ENCODE measurements at regions not wholly inside any gene's neighbourhood (a gene's known extent, or its start where the extent isn't known, plus 50 kb on each side); places are given as distances from the start of the nearest gene placed in this dataset.

DNA sequence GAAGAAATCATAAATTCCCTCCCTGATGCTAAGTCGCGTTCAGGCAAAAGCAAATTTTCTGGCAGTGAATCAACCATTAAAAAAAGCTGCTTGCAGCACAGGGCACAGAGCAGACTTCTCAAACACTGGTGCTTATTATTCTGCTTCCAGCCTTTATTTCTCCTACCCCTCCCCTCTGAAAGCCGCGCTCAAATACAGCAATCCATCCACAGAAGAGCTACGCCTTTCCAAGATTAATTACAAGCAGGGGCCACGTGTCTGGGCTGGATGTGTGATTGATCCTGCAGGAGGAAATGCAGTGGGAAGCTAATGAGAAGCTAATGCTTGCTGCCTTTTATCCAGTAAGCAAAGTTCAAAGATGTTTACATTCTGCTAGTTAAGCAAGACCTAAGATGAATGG, 134.9 kb upstream of the TOPAZ1 start:
- WGBS, 2 donors = 47 to 62% methylated on average over 6 of the region's 6 CpGs
- H3K4me3 ChIP-seq (replicated peaks in 1 of 3) = no peak overlapping the region
- no peak for TF ChIP-seq POLR2A (IDR thresholded peaks at IDR 0.05)
- TF ChIP-seq, protein P1, sequence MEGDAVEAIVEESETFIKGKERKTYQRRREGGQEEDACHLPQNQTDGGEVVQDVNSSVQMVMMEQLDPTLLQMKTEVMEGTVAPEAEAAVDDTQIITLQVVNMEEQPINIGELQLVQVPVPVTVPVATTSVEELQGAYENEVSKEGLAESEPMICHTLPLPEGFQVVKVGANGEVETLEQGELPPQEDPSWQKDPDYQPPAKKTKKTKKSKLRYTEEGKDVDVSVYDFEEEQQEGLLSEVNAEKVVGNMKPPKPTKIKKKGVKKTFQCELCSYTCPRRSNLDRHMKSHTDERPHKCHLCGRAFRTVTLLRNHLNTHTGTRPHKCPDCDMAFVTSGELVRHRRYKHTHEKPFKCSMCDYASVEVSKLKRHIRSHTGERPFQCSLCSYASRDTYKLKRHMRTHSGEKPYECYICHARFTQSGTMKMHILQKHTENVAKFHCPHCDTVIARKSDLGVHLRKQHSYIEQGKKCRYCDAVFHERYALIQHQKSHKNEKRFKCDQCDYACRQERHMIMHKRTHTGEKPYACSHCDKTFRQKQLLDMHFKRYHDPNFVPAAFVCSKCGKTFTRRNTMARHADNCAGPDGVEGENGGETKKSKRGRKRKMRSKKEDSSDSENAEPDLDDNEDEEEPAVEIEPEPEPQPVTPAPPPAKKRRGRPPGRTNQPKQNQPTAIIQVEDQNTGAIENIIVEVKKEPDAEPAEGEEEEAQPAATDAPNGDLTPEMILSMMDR (IDR thresholded peaks at IDR 0.05) = no peak
- intact Hi-C loops (cut with DNase I) = loop anchor here (5.0 kb wide), 1 partner anchor 34 kb away; no protein-coding TSS in a partner anchor
- no peak for DNase-seq
- H3K4me1 ChIP-seq = peaks cover 63 to 70% of the 10 kb centered on the region in 2 donors
- H3K27me3 ChIP-seq = no peaks in the 10 kb centered on the region
- H3K36me3 ChIP-seq = peaks cover 0 to 6% of the 10 kb centered on the region in 2 donors
- H3K27ac ChIP-seq = peak overlapping the region in 2 of 3 donors; percentile 22 to 98
- no peaks in the 10 kb centered on the region for H3K9me3 ChIP-seq

DNA sequence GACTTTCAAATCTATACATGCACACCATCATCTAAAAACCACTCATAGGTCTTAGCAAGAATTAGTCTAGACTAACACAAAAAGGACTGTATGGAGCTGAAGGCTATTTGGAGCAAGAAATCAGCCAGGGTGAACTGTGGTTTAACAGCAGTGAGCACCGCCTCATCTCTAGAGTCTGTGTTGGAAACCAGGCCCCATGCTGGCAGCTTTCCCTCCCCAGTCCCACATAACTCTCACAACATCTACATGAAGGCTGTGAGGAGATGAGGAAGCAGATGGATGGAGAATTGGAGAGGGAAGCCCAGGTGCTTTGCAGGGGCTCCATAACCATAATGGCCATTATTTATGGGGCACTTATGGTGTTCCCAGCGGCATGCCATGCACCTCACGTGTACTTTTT, 133.2 kb upstream of the TOPAZ1 start:
- Histone ChIP-seq H3K4me3 (replicated peaks in 1 of 3) (no peak overlapping the region), H3K36me3 (peaks cover 4 to 11% of the 10 kb centered on the region in 2 donors), H3K27me3 (no peaks in the 10 kb centered on the region), H3K4me1 (peaks cover 58 to 62% of the 10 kb centered on the region in 2 donors), H3K9me3 (no peaks in the 10 kb centered on the region), H3K27ac (peak overlapping the region; percentile 20 to 98 (median 81))
- DNase-seq = no peak
- 81 to 98% methylated on average over 3 of the region's 3 CpGs for whole genome bisulfite sequencing, 2 donors
- intact Hi-C loops (cut with DNase I) = loop anchor here (5.0 kb wide), 1 partner anchor 36 kb away; no protein-coding TSS in a partner anchor
- no peak for TF ChIP-seq POLR2A (IDR thresholded peaks at IDR 0.05)
- TF ChIP-seq, protein P1 (IDR thresholded peaks at IDR 0.05) = no peak

DNA sequence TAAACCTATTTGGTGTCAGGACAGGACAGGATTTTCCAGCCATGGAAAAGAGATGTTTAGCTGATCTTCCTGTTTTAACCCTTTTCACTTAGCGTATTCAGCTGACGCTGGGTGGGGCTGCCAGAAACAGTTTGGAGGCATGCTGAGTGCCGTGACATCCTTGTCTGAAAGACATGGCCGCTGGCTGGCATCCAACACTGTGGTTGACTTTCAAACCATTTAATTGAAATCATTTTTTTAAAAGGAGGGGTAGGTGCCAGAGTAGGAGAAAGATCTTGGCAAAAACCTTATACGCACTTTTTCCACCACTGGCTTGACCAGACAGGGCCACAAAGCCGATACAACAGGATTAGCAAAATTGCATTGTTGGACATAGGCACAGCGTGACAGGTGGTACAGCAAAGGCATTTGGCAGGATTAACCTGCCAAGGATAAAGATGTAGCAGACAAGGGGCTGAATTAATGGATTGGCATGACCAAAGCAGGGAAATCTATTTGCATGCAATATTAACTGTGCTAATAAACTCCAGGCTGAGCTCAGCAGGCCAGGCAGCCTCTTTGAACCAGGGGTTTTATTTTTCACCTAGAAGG, 131.8 kb upstream of the TOPAZ1 start:
- Histone ChIP-seq H3K27me3 (no peaks in the 10 kb centered on the region), H3K27ac (peak overlapping the region; percentile 23 to 98 (median 81)), H3K4me1 (peaks cover 44 to 48% of the 10 kb centered on the region in 2 donors), H3K9me3 (no peaks in the 10 kb centered on the region), H3K36me3 (peaks cover 9 to 21% of the 10 kb centered on the region in 2 donors), H3K4me3 (replicated peaks in 1 of 3) (no peak overlapping the region)
- TF ChIP-seq, protein P1 (IDR thresholded peaks at IDR 0.05) = no peak
- no peak for TF ChIP-seq POLR2A (IDR thresholded peaks at IDR 0.05)
- DNase-seq = peak in 1 of 2 donors; percentile 43
- WGBS, 2 donors = 67 to 72% methylated on average over 7 of the region's 7 CpGs
- intact Hi-C loops (cut with DNase I) = loop anchor here (5.0 kb wide), 1 partner anchor 38 kb away; no protein-coding TSS in a partner anchor

DNA sequence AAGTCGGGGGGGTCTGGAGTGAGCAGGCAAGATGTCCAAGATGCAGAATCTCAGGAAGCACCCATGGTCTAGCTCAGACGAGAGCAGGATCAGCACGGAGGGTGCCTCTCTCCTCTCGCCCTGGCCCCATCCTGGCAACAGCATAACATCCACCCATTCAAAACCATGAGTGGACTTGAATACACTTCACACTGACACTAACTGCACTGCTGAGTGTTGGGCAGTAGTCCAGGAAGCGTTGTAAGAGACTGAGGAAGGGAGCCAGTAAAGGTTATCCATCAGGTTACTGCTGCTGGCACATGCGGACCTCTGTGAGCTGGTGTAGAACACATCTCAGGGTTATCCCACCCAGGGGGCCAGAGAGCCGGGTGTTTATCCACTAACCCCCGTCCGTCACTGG, 131.0 kb upstream of the TOPAZ1 start:
- Histone ChIP-seq H3K27me3 (no peaks in the 10 kb centered on the region), H3K27ac (peak overlapping the region; percentile 23 to 98 (median 81)), H3K4me1 (peaks cover 43 to 47% of the 10 kb centered on the region in 2 donors), H3K36me3 (peaks cover 9 to 22% of the 10 kb centered on the region in 2 donors), H3K9me3 (no peaks in the 10 kb centered on the region), H3K4me3 (replicated peaks in 1 of 3) (no peak overlapping the region)
- peak; percentile 85 to 88 for DNase-seq
- WGBS, 2 donors = 19 to 27% methylated on average over 7 to 9 of the region's 9 CpGs
- intact Hi-C loops (cut with DNase I) = no loop called here
- TF ChIP-seq, protein P1 (IDR thresholded peaks at IDR 0.05) = no peak
- peak in 1 of 2 donors; percentile 25 for TF ChIP-seq POLR2A (IDR thresholded peaks at IDR 0.05)

DNA sequence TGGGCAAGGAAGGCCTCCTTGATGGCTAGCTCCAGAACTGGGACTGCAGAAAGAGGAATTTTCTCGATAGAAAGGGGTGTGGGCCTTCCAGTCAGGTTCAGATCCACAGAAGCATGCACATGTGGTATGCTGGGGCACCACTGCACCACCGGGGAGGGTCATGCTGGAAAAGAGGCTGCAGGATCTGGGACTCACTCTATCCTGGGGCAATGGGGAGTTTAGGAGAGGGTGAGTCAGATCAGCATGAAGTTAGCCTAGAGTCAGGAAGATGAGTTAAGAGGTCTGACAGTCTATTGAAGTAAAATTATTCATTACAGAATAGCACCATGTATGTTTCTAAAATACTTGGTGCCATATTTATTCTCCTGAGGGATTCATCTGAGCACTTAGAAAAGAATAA, 130.2 kb upstream of the TOPAZ1 start:
- DNase-seq = no peak
- TF ChIP-seq, protein P1 (IDR thresholded peaks at IDR 0.05) = no peak
- no peak for TF ChIP-seq POLR2A (IDR thresholded peaks at IDR 0.05)
- intact Hi-C loops (cut with DNase I) = no loop called here
- 80 to 82% methylated on average over 2 of the region's 2 CpGs for WGBS, 2 donors
- H3K27me3 ChIP-seq = no peaks in the 10 kb centered on the region
- H3K4me1 ChIP-seq = peaks cover 50 to 51% of the 10 kb centered on the region in 2 donors
- H3K27ac ChIP-seq = peak overlapping the region in 2 of 3 donors; percentile 81 to 98
- H3K36me3 ChIP-seq = peaks cover 9 to 22% of the 10 kb centered on the region in 2 donors
- H3K9me3 ChIP-seq = no peaks in the 10 kb centered on the region
- H3K4me3 ChIP-seq (replicated peaks in 1 of 3) = no peak overlapping the region
